GM21529 (cell line): ENCODE measurements at regions not wholly inside any gene's neighbourhood (a gene's known extent, or its start where the extent isn't known, plus 50 kb on each side); places are given as distances from the start of the nearest gene placed in this dataset.
"Not testable (repeated sequence)": the region's sequence is repeated elsewhere in the genome, so short reads cannot be mapped to it uniquely, and the experiment has no call there.

Experiments used
- ATAC-seq: cut with Tn5 transposase; IDR thresholded peaks from one replicate; pipeline ENCODE4 v1.9.1; 2021; ENCODE audit not compliant: unreplicated experiment

DNA sequence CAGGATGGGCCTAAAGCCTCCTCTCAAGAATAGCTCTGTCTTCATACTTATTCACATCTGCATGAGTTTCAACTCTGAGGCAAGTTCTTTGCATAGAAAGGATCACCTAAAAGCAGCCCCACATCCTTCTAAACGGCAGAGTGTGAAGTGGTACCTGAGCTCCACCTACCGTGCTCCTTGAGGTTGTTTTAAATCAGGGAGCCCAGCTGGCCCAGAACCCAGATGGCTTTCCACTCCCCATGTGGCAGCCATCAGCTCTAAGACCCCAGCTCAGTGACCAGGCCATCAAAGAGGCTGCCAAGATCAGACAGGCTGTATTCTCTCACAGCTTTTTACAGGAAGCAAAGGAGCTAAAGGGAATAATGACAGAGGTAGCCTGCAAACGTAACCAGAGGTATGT is 299.3 kb downstream of the RASEF start:
- ATAC-seq: no peak

DNA sequence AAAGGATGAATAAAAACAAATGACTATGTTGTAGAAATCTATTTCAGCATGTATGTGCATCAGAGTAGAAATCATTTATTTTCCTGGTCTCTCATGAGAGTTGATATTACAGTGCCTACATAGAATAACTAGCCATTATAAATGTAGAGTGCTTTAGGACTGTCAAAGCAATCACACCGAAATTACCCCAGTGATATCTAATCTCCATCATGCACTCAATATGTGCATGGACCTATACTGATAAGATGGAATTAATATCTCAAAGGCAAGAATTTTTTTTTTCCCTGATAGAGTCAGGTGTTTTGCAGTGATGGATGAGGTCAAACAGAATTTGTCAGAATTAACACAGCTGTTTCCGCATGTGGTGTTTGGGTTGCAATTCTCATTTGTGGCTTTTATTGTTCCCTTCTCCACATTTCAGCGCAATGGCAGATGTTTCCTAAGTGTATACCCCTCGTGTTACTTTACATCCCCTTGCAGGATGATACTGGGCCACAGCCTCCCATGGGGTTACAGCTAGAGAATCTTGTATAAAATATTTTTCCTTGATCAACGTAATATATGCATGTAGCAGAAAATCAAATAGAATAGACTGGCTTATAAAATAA is 298.8 kb downstream of the RASEF start:
- no peak for ATAC-seq

DNA sequence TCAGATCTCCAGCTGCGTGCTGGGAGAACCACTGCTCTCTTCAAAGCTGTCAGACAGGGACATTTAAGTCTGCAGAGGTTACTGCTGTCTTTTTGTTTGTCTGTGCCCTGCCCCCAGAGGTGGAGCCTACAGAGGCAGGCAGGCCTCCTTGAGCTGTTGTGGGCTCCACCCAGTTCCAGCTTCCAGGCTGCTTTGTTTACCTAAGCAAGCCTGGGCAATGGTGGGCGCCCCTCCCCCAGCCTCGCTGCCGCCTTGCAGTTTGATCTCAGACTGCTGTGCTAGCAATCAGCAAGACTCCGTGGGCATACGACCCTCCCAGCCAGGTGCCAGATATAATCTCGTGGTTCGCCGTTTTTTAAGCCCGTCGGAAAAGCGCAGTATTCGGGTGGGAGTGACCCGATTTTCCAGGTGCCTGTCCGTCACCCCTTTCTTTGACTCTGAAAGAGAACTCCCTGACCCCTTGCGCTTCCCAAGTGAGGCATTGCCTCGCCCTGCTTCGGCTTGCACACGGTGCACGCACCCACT is 288.2 kb downstream of the RASEF start:
- not testable (repeated sequence) for ATAC-seq

DNA sequence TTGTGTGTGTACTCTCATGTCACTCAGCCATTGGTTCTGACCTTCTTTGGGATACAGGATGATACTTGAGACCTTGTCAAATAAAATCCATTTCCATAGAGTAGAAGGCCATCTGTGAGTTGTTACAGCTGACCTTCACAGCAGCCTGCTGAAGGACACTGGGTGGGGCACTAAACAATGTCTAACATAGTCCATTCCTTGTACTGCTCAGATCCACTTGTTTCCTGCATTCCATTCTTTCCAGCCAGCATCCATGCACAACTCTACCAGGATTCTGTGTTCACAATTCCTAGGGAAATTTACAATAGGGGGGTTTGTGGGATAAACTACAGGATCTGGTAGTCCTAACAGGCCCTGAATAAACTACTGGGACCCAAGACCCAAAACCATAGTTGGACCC is 286.4 kb downstream of the RASEF start:
- ATAC-seq: no peak

DNA sequence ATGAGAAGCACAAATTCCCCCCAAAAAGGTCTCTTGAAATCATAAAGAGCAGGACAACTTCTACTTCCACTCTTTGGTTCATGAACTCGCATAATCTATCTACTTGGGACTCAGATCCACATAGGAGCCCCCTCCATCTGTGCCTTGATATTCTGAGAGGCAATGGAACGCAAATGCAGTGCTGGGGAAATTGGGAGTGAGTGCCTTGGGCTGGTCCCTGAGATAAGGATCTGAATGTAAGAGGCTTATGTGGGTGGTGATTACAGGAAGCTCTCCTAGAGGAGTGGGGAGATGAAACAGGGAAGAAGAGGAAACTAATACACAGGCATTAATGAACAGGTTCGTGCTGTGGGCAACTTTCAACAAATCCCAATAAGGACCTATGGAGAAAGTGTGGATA is 285.6 kb downstream of the RASEF start:
- ATAC-seq: no peak

DNA sequence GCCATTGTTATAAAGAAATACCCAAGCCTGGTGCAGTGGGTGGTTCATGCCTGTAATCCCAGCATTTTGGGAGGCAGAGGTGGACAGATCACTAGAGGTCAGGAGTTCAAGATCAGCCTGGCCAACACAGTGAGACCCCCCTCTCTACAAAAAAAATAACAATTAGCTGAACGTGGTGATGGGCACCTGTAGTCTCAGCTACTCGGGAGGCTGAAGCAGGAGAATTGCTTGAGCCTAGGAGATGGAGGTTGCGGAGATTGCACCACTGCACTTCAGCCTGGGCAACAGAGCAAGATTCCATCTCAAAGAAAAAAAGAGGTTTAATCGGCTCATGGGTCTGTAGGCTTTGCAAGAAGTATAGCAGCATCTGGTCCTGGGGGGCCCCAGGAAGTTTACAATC is 284.0 kb downstream of the RASEF start:
- not testable (repeated sequence) for ATAC-seq

DNA sequence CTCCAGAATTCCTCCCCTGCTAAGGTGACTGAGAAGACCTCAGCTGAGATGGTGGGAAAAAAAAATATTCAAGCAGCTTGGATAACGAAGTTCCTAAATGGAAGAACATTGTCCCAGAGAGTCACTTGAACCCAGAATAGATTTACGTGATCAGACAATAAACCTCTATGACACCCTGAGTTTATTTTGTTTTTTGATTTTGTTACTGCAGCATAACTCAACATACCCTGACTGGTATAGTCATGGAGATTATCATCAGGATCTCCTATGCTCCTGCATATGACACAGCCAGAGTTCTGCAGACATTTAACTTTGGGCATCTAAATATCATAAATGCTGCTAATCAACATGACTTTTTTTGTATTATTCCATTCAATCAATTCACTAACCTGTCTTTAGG is 282.9 kb downstream of the RASEF start:
- ATAC-seq: no peak

DNA sequence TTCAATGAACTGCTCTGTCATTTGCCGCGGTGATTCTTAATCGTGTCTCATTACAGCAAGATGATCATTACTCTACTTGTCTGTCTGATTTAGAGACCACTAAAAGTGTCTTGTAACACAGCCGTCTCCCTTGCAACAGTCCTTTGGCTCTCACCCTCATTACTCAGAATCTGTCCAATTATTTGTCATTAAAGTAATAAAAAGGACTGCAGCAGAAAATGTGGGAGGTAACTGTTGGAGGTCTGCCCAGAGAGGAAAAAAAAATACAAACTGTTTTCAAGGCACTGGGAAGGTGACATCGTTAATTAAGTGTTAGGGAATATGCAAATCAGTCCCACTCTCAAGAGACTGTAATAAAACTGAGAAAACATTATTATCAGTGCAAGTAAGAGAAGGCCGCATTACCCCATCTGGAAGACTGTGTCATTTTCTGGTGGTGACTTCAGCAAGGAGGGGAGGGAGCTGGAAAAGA is 281.0 kb downstream of the RASEF start:
- no peak for ATAC-seq

DNA sequence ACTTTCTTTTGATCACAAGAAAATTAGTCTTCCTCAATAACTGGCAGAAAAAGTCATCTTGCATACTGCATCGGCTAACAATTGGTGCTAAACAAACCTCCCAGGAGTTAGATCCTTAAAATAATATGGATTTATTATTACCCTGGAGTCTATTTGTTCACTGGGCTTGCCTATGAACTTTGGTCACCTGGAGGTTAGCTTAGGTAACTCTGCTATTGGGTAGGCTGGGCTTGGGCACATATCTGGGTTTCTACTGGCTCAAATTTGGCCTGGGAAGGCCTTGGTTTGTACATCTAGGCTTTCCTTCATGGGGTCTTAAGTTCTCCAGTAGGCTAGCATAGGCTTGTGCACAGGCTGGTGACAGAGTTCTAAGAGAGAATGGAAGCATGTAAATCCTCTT is 279.9 kb downstream of the RASEF start:
- no peak for ATAC-seq

DNA sequence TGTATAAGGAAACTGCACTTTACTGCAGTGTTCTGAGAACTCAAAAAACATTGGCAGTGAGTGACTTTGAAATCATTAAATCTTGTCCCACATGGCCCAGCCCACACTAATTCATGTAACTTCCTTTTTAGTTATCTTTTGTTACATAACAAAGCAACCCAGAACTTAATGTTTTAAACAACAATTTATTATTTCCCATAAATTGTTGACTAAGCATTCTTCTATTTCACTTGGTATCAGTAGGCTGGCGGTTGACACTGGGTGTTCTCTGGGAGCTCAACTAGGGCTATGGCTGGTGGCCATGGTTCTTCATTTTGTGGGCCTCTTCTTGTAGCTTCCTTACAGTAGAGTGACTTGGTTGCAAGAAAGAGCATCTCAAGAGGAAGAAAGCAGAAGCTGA is 278.4 kb downstream of the RASEF start:
- ATAC-seq: no peak

DNA sequence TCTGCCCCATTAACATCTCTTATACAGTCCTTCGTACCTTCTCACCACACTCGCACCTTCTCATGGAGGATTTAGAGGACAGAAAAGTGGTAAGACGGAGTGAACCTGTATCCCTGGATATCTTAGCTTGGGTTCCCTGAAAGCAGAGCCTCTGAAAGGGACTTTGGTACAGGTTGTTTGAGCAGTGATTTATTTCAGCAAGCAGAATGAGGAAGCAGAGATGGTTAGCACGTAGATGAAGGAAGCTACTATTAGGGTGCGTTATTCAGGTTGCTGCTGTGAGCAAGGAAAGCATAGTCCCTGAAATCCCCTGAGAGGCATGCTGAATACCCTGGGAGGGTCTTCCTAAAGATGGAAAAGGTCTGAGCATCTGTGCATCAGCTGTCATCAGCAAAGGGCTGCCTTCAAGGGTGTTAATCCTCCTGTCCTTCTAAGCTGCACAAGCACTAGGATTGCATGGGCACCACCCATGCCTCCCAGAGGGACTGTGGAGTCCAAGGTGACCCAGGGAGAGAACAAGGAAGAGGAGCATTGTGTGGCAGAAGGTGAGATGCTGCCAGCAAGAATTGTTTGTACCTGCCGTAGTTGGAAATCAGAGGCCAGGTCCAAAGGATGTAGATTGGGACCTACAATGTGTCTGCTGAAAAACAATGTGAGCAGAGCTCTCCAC is 273.7 kb downstream of the RASEF start:
- ATAC-seq: no peak

DNA sequence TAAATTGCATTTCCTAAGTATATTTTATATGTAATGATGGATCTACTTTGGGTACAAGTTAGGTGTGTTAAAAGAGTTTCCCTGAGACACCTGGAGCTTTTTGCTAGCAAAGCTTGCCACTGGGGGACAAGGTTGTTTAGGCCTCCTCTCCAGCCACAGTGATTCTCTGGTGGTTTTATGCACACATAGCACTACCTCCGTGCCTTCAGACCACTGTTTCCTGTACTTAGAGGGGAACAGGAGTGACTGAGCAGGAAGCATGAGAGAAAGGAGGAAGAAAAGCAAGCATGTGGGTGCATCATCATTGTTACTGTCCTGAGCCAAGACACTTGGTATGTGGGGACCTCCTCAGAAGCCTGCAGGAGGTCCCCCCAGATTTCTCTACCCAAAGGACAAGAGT is 272.1 kb downstream of the RASEF start:
- no peak for ATAC-seq

DNA sequence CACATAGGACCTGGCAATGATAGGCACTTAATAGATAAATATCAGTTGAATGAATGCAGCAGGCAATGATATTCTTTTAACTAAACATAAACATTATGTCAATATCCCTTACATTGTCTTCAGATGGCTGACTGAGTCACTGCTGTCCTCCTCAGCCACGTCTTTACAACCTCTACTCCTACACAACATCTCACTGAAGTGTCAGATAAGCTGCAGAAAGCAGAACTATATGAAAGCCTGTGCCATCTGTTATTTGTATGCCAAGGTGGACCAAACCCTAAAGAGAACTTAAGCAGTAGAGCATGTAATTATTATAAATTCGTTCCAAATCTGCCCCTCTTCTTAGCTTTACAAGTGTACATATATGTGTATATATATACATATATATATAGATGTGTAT is 271.2 kb downstream of the RASEF start:
- no peak for ATAC-seq

DNA sequence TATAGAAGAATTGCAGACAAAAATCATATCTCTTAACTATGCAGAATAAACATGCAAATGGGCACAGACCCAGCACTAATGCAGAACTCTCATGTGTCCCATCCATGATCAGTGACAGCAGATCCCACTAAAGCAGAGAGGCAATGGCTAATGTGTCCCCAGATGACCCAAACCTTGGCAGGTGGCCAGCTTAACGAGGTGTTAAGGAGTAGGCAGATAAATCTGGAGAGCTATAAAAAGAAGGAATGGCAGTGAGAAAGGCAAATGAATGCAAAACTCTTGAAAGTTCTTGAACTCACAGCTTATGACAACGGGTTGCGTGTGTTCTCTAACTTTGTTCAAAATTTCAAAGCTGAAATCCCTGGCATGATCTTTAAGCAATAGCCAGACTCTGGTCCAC is 265.4 kb downstream of the RASEF start:
- no peak for ATAC-seq

DNA sequence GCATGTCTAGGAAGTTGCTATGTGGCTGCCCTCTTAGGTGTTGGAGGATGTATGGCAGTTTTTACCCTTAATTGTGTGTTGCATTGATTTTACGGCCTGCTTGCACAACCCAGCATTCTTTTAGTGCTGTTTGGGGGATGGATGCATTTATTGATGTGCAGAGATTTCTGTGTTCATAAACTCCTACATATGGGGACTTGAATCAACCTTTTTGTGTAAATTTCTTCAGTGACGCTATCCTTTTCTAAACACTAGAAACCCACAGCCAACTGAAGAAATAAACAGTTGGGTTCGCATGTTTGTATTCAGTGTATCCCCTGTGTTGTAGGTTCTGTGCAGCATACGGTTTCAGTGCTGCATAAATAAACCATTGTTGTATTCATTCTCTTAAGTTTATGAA is 263.7 kb downstream of the RASEF start:
- ATAC-seq: no peak

DNA sequence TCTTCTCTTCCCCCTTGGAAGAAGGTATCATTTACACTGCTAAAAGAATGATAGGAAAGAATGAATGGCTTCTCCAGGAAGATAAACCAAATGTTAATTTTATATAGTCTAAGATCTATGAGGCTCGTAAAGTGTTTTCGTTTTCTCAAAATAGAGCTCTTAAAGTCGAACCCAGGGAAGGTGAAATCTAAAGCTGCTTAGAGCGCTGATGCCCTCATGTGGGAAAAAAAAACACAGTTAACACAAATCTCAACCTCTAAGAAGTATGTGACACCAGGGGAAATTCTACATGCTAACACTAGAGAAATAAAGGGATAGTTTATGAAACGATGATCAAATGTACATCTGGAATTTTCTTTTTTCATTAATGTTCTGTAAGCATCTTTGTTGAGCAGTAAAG is 257.9 kb downstream of the RASEF start:
- ATAC-seq: no peak

DNA sequence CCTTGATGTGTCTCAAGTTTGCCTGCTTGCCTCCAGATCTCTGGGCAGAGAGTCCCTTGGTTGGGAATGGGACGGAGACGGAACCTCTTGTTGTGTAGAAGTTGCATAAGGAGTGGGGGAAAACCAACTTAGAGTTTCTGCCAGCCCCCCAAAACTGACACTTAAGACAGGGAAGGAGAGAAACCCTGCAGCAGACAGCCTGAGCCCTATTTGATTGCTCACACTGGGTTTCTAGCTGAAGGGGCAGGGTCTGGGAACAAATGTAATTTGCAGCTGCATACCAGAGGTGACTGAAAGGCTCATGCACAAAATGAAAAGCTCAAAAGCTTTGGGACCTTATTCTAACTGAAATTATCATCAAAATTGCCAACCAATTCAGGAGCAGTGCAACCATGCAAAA is 254.5 kb downstream of the RASEF start:
- ATAC-seq: no peak

DNA sequence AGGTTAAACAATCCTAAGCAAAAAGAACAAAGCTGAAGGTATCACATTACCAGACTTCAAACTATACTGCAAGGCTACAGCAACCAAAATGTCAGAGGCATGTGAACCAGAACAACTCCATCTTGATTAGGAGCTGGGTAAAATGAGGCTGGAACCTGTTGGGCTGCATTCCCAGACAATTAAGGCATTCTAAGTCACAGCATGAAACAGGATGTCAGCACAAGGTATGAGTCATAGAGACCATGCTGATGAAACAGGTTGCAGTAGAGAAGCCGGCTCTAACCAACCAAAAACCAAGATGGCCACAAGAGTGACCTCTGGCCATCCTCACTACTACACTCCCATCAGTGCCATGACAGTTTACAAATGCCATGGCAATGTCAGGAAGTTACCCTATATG is 252.0 kb downstream of the RASEF start:
- no peak for ATAC-seq

DNA sequence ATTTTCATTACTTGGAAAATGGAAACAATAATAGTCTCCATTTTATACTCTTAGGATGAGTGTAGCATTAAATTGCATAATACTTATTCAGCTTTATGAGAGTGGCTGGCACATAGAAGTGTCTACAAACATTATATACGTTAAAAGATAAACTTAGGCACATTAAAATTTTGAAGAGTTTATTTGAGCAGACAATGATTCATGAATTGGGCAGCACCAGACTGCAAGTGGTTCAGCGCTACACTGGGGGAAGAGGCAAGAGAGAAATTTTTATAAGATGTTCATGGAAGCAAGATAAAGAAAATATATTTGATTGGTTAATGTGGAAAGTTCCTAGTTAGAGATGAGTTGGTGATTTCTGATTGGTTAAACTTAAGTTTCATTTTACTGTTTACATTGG is 243.7 kb downstream of the RASEF start:
- ATAC-seq: no peak

DNA sequence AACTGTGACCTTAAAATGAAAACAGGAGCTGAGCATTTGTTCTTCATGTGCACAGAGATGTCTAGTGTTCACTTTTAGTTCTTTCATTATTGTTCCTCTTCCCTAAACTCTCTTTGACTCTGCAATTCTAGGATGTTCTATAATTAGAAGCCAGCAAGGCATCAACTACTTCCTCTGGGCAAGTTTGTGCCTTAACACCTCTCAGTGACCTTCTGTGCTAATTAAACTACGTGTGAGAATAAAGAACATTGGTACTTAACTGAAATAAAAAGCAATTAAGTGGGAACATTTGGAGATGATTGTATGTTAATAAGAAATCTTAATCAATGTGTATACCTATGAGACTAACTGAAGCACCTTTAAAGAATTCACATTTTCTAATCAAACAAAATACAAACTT is 242.8 kb downstream of the RASEF start:
- ATAC-seq: no peak

DNA sequence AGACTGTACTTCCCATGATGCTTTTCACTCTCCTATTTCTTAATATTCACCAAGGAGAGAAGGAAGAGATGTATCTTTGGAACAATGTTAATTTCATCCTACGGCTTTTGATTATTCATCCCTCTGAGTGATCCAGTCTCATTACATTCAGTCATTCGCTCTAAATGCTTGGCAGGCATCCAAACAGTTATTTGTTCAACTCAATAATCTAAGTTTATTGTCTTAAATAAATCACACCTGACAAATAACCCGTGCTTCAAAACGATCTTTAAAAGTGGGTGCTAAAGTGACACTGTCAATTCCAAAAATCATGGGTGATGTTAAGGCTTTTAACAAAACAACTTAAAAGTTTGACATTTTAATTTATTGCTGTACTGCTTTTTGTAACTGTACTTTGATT is 233.1 kb downstream of the RASEF start:
- ATAC-seq: no peak

DNA sequence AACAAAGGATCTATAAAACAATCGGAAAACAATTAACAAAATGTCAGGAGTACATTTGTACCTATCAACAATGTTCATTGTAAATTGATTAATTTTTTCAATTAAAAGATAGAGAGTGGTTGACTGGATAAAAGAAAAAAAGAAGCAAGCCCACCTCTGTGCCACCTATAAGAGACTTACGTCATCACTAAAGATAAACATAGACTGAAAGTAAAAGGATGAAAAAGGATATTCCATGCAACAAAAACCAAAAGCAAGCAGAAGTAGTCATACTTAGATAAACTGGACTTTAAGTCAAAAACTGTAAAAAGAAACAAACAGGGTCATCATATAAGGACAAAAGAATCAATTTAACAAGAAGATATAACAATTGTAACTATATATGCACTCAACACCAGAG is 197.4 kb downstream of the RASEF start:
- no peak for ATAC-seq
